IMR-90 (cell line): ENCODE measurements at regions not wholly inside any gene's neighbourhood (a gene's known extent, or its start where the extent isn't known, plus 50 kb on each side); places are given as distances from the start of the nearest gene placed in this dataset.

Experiments
- MXI1 ChIP-seq: IDR thresholded peaks from 2 replicates; pipeline ENCODE4 v1.6.1; 2012; ENCODE audit warnings: low read depth, mild to moderate bottlenecking, low read length, moderate library complexity, borderline replicate concordance
- POLR2A ChIP-seq: IDR thresholded peaks from 2 replicates; pipeline ENCODE4 v1.6.1; 2012; ENCODE audit warnings: mild to moderate bottlenecking, low read depth, low read length
- RAD21 ChIP-seq: IDR thresholded peaks from 2 replicates; pipeline ENCODE4 v1.6.1; 2012; ENCODE audit warnings: low read length, improper control_type of control experiment
- RFX5 ChIP-seq: IDR thresholded peaks from 2 replicates; pipeline ENCODE4 v1.8.0; 2012; ENCODE audit warnings: low read depth, mild to moderate bottlenecking, low read length, moderate library complexity
- SMC3 ChIP-seq: fragments of 150-350 bp; IDR thresholded peaks from 2 replicates; pipeline ENCODE4 v1.6.1; 2016; ENCODE audit warnings: low read depth, mild to moderate bottlenecking, antibody characterized with exemption, low read length, moderate library complexity
- TF ChIP-seq, protein P1 (sequence below): conservative IDR thresholded peaks from 2 replicates; pipeline ENCODE4 v1.5.1; 2012; ENCODE audit warnings: mild to moderate bottlenecking, low read depth, low read length, improper control_type of control experiment

GRCh38 chr5:52580921-52581320 lies 206.8 kb upstream of the ITGA1 start:
- TF ChIP-seq MXI1 (no peak), SMC3 (no peak), POLR2A (no peak), RAD21 (no peak), RFX5 (no peak)
- TF ChIP-seq, protein P1, sequence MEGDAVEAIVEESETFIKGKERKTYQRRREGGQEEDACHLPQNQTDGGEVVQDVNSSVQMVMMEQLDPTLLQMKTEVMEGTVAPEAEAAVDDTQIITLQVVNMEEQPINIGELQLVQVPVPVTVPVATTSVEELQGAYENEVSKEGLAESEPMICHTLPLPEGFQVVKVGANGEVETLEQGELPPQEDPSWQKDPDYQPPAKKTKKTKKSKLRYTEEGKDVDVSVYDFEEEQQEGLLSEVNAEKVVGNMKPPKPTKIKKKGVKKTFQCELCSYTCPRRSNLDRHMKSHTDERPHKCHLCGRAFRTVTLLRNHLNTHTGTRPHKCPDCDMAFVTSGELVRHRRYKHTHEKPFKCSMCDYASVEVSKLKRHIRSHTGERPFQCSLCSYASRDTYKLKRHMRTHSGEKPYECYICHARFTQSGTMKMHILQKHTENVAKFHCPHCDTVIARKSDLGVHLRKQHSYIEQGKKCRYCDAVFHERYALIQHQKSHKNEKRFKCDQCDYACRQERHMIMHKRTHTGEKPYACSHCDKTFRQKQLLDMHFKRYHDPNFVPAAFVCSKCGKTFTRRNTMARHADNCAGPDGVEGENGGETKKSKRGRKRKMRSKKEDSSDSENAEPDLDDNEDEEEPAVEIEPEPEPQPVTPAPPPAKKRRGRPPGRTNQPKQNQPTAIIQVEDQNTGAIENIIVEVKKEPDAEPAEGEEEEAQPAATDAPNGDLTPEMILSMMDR, result no peak
